ENCODE measurements at regions not wholly inside any gene's neighbourhood (a gene's known extent, or its start where the extent isn't known, plus 50 kb on each side); places are given as distances from the start of the nearest gene placed in this dataset.
"Not testable (repeated sequence)": the region's sequence is repeated elsewhere in the genome, so short reads cannot be mapped to it uniquely, and the experiment has no call there.

DNA sequence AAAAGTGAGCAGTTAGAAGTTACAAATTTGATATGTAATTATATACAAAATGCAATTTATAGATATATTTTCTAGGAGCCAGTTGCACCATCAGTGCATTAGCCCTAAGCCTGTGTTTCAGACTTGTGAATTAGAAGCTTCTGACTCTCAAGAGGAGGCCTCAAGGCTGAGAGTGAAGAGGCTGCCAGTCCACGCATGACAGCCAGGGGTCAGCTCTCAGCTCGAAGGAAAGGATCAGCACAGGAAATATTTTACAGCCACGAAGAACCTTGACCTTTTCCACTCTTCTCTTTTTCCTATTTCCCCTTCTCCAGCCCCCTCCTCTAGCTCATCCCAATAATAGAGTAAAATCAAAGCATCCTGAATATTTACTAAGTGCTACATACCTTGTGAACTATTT lies 642.4 kb downstream of the TRIML1 start:
- Histone ChIP-seq H3K4me1 (no peaks in the 10 kb centered on the region), H3K4me3 (no peak overlapping the region), H3K36me3 (no peaks in the 10 kb centered on the region), H3K27ac (no peak overlapping the region), H3K9me3 (no peaks in the 10 kb centered on the region), H3K27me3 (no peaks in the 10 kb centered on the region)
- WGBS, 2 donors: 40 to 47% methylated on average over 3 of the region's 3 CpGs
- no peak for DNase-seq (ENCODE audit: low spot score in 2 of 2)
- TF ChIP-seq, protein P1, sequence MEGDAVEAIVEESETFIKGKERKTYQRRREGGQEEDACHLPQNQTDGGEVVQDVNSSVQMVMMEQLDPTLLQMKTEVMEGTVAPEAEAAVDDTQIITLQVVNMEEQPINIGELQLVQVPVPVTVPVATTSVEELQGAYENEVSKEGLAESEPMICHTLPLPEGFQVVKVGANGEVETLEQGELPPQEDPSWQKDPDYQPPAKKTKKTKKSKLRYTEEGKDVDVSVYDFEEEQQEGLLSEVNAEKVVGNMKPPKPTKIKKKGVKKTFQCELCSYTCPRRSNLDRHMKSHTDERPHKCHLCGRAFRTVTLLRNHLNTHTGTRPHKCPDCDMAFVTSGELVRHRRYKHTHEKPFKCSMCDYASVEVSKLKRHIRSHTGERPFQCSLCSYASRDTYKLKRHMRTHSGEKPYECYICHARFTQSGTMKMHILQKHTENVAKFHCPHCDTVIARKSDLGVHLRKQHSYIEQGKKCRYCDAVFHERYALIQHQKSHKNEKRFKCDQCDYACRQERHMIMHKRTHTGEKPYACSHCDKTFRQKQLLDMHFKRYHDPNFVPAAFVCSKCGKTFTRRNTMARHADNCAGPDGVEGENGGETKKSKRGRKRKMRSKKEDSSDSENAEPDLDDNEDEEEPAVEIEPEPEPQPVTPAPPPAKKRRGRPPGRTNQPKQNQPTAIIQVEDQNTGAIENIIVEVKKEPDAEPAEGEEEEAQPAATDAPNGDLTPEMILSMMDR (IDR thresholded peaks at IDR 0.05): peak in 1 of 5 experiments; percentile 21
- TF ChIP-seq EP300 (IDR thresholded peaks at IDR 0.05) (no peak), POLR2A (IDR thresholded peaks at IDR 0.05) (no peak)

DNA sequence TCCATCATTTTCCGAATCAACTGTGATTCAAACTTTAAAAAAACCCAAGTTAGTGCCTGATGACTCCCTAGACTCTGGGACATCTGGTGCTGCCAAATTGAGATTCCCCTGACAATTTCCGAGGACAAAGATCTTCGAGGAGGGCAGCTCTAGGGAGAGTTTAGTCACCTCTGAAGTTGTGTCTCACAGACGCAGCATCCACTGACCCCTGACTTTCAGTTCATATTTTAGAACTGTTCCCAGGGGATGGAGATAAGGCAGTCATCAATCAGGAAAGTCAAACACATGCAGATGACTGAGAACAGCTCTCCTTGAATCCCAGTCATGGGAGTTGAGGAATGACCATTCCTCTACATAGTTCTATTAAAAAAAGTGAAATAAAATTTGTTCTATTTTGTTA lies 643.9 kb downstream of the TRIML1 start:
- no peaks in the 10 kb centered on the region for H3K27me3 ChIP-seq
- no peaks in the 10 kb centered on the region for H3K9me3 ChIP-seq
- DNase-seq (ENCODE audit: low spot score in 2 of 2): no peak
- 73 to 76% methylated on average over 4 of the region's 4 CpGs for WGBS, 2 donors
- no peak overlapping the region for H3K4me3 ChIP-seq
- H3K36me3 ChIP-seq: no peaks in the 10 kb centered on the region
- H3K27ac ChIP-seq: no peak overlapping the region
- TF ChIP-seq, protein P1 (IDR thresholded peaks at IDR 0.05): no peak
- TF ChIP-seq POLR2A (IDR thresholded peaks at IDR 0.05) (no peak), EP300 (IDR thresholded peaks at IDR 0.05) (no peak)
- H3K4me1 ChIP-seq: no peaks in the 10 kb centered on the region

DNA sequence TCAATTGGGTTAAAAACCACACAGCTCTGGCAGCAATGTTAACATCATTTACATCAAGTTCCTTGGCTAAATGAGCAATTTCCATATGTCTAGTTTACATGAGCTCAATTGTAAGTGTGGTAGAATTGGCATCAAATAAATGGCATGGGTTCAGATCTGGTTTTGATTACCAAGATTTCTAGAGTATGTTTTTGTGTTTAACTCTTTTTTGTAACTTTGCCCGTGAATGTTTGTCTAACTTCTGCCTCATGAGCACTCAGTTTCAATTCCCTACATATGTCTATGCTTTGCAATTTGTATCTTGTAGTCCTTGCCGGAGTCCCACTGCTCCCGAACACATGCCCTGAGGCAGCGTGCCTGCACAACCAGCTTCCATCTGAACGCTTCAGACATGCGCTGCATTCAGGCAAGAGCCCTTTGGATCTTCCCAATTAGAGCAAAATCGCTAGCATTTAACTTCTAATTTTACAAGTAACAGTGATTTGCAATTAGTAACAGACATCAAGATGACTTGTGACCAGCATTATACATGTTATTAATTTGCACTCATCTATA lies 644.4 kb downstream of the TRIML1 start:
- DNase-seq (ENCODE audit: low spot score in 2 of 2): no peak
- no peaks in the 10 kb centered on the region for H3K4me1 ChIP-seq
- no peak overlapping the region for H3K27ac ChIP-seq
- no peak overlapping the region for H3K4me3 ChIP-seq
- 73 to 75% methylated on average over 7 of the region's 7 CpGs for WGBS, 2 donors
- H3K27me3 ChIP-seq: no peaks in the 10 kb centered on the region
- no peaks in the 10 kb centered on the region for H3K36me3 ChIP-seq
- no peaks in the 10 kb centered on the region for H3K9me3 ChIP-seq
- TF ChIP-seq, protein P1 (IDR thresholded peaks at IDR 0.05): no peak
- TF ChIP-seq EP300 (IDR thresholded peaks at IDR 0.05) (no peak), POLR2A (IDR thresholded peaks at IDR 0.05) (no peak)

DNA sequence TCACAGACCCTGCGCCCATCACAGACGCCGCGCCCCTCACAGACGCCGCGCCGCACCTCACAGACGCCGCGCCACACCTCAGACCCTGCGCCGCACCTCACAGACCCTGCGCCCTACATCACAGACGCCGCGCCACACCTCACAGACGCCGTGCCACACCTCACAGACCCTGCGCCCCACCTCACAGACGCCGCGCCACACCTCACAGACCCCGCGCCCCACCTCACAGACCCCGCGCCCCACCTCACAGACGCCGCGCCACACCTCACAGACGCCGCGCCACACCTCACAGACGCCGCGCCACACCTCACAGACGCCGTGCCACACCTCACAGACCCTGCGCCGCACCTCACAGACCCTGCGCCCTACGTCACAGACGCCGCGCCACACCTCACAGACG lies 657.4 kb downstream of the TRIML1 start:
- H3K9me3 ChIP-seq; H3K36me3 ChIP-seq; H3K4me1 ChIP-seq; H3K4me3 ChIP-seq; DNase-seq (ENCODE audit: low spot score in 2 of 2); H3K27me3 ChIP-seq; H3K27ac ChIP-seq: not testable (repeated sequence)
- 90 to 95% methylated on average over 45 of the region's 46 CpGs for WGBS, 2 donors

DNA sequence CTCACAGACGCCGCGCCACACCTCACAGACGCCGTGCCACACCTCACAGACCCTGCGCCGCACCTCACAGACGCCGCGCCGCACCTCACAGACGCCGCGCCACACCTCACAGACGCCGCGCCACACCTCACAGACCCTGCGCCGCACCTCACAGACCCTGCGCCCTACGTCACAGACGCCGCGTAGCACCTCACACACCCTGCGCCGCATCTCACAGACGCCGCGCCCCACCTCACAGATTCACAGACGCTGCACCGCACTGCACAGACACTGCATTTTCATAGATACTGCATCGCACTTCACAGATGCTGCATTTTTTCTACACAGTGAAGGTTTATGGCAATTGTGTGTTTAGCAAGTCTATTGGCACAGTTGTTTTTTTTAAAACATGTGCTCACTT lies 657.8 kb downstream of the TRIML1 start:
- not testable (repeated sequence) for H3K27ac ChIP-seq; H3K9me3 ChIP-seq; H3K4me1 ChIP-seq; H3K36me3 ChIP-seq; DNase-seq (ENCODE audit: low spot score in 2 of 2); H3K4me3 ChIP-seq; H3K27me3 ChIP-seq
- WGBS, 2 donors: 86 to 92% methylated on average over 30 to 32 of the region's 32 CpGs

DNA sequence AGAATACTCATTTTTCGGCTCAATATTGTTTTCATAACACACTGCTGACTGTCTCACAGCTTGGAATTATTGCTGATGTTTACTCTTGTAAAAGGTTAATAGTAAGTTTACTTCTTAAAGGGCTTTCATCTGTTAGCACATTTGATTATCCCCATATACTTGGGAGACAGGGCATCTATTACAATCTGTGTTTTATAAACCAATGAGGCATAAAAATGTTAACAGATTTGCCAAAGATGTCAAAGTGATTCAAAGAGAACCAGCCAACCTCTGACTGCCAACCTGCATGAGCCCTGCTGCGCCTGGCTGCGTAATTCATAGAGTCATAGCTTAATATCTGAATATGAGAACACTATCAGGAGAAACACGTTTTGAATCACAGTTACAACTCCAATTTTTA lies 665.6 kb downstream of the TRIML1 start:
- TF ChIP-seq EP300 (IDR thresholded peaks at IDR 0.05): no peak
- TF ChIP-seq, protein P1 (IDR thresholded peaks at IDR 0.05): no peak
- no peak for TF ChIP-seq POLR2A (IDR thresholded peaks at IDR 0.05)
- no peaks in the 10 kb centered on the region for H3K27me3 ChIP-seq
- no peaks in the 10 kb centered on the region for H3K4me1 ChIP-seq
- 74 to 78% methylated on average over 4 of the region's 4 CpGs for WGBS, 2 donors
- H3K9me3 ChIP-seq: no peaks in the 10 kb centered on the region
- no peak overlapping the region for H3K27ac ChIP-seq
- no peak for DNase-seq (ENCODE audit: low spot score in 2 of 2)
- H3K36me3 ChIP-seq: no peaks in the 10 kb centered on the region
- no peak overlapping the region for H3K4me3 ChIP-seq
